Ascending aorta (tissue), 2 donors: ENCODE measurements at regions not wholly inside any gene's neighbourhood (a gene's known extent, or its start where the extent isn't known, plus 50 kb on each side); places are given as distances from the start of the nearest gene placed in this dataset.

Experiments
- DNase-seq, 2 donors: peaks; one replicate each; pipeline ENCODE4 v3.0.0-alpha.2; 2019; ENCODE audit warnings: low spot score in 2 of 2
- H3K27ac ChIP-seq, 2 donors: fragments of 200-600 bp; sonication (generic); one replicate each; pipeline ENCODE4 v1.5.1; 2016 to 2017; ENCODE audit warnings: mild to moderate bottlenecking in 1 of 2
- H3K27me3 ChIP-seq: fragments of 200-600 bp; sonication (generic); one replicate; pipeline ENCODE4 v1.5.1; 2017
- H3K36me3 ChIP-seq, 2 donors: fragments of 200-600 bp; sonication (generic); one replicate each; pipeline ENCODE4 v1.5.1; 2016
- H3K4me1 ChIP-seq, 2 donors: fragments of 200-600 bp; sonication (generic); one replicate each; pipeline ENCODE4 v1.5.1; 2016 to 2017; ENCODE audit warnings: mild to moderate bottlenecking in 1 of 2
- H3K4me3 ChIP-seq, 2 donors: fragments of 200-600 bp; sonication (generic); one replicate each; pipeline ENCODE4 v1.5.1; 2016 to 2017; ENCODE audit warnings: mild to moderate bottlenecking in 1 of 2
- H3K9me3 ChIP-seq, 2 donors: fragments of 200-600 bp; sonication (generic); one replicate each; pipeline ENCODE4 v1.5.1; 2016
- CTCF ChIP-seq, 3 experiments: fragments of 200-600 bp in 2 of 3; fragments of 450-650 bp in 1 of 3; sonication (generic) in 2 of 3; IDR thresholded peaks; one replicate each; pipeline ENCODE4 v1.5.1; 2016 to 2019; ENCODE audit warnings: antibody characterized with exemption in 3 of 3, mild to moderate bottlenecking in 1 of 3, moderate library complexity in 1 of 3
- intact Hi-C: fragments of 100-400 bp; cut with DNase I; formaldehyde crosslinking; loops from one replicate; pipeline ENCODE4 v1.15.1; 2023

GRCh38 chr11:110990311-110990710, 255.2 kb upstream of the POU2AF2 start:
- H3K9me3 ChIP-seq = no peaks in the 10 kb centered on the region
- intact Hi-C loops = no loop called here
- no peak for DNase-seq
- H3K36me3 ChIP-seq = no peaks in the 10 kb centered on the region
- no peak for TF ChIP-seq CTCF (IDR thresholded peaks at IDR 0.05)
- H3K27me3 ChIP-seq = no peaks in the 10 kb centered on the region
- no peak overlapping the region for H3K4me3 ChIP-seq
- H3K27ac ChIP-seq = no peak overlapping the region
- H3K4me1 ChIP-seq = no peaks in the 10 kb centered on the region

GRCh38 chr11:110989428-110990133, 255.9 kb upstream of the POU2AF2 start:
- intact Hi-C loops = no loop called here
- Histone ChIP-seq H3K4me1 (no peaks in the 10 kb centered on the region), H3K36me3 (no peaks in the 10 kb centered on the region), H3K9me3 (no peaks in the 10 kb centered on the region), H3K27me3 (no peaks in the 10 kb centered on the region), H3K4me3 (no peak overlapping the region), H3K27ac (no peak overlapping the region)
- TF ChIP-seq CTCF (IDR thresholded peaks at IDR 0.05) = no peak
- DNase-seq = no peak

- Histone ChIP-seq H3K27ac (no peak overlapping the region), H3K36me3 (no peaks in the 10 kb centered on the region), H3K4me1 (no peaks in the 10 kb centered on the region), H3K27me3 (no peaks in the 10 kb centered on the region), H3K4me3 (no peak overlapping the region), H3K9me3 (no peaks in the 10 kb centered on the region)
- intact Hi-C loops = no loop called here
- DNase-seq = no peak
- TF ChIP-seq CTCF (IDR thresholded peaks at IDR 0.05) = no peak
Observed at GRCh38 chr11:110988671-110989070, 256.9 kb upstream of the POU2AF2 start.

GRCh38 chr11:110986016-110986415, 259.5 kb upstream of the POU2AF2 start:
- no peak overlapping the region for H3K27ac ChIP-seq
- DNase-seq = no peak
- TF ChIP-seq CTCF (IDR thresholded peaks at IDR 0.05) = no peak
- no peaks in the 10 kb centered on the region for H3K36me3 ChIP-seq
- H3K4me1 ChIP-seq = no peaks in the 10 kb centered on the region
- intact Hi-C loops = no loop called here
- no peaks in the 10 kb centered on the region for H3K27me3 ChIP-seq
- H3K4me3 ChIP-seq = no peak overlapping the region
- no peaks in the 10 kb centered on the region for H3K9me3 ChIP-seq

GRCh38 chr11:110985547-110985946, 260.0 kb upstream of the POU2AF2 start:
- TF ChIP-seq CTCF (IDR thresholded peaks at IDR 0.05) = no peak
- intact Hi-C loops = no loop called here
- no peak for DNase-seq
- Histone ChIP-seq H3K27me3 (no peaks in the 10 kb centered on the region), H3K4me1 (no peaks in the 10 kb centered on the region), H3K4me3 (no peak overlapping the region), H3K27ac (no peak overlapping the region), H3K9me3 (no peaks in the 10 kb centered on the region), H3K36me3 (no peaks in the 10 kb centered on the region)

- no peak for TF ChIP-seq CTCF (IDR thresholded peaks at IDR 0.05)
- no peaks in the 10 kb centered on the region for H3K4me1 ChIP-seq
- no peak overlapping the region for H3K27ac ChIP-seq
- H3K4me3 ChIP-seq = no peak overlapping the region
- H3K27me3 ChIP-seq = no peaks in the 10 kb centered on the region
- H3K9me3 ChIP-seq = no peaks in the 10 kb centered on the region
- H3K36me3 ChIP-seq = no peaks in the 10 kb centered on the region
- intact Hi-C loops = no loop called here
- DNase-seq = no peak
Observed at GRCh38 chr11:110984693-110985092, 260.8 kb upstream of the POU2AF2 start.
